ENCODE measurements at regions not wholly inside any gene's neighbourhood (a gene's known extent, or its start where the extent isn't known, plus 50 kb on each side); places are given as distances from the start of the nearest gene placed in this dataset.
"Not testable (repeated sequence)": the region's sequence is repeated elsewhere in the genome, so short reads cannot be mapped to it uniquely, and the experiment has no call there.

GRCh38 chr1:242602001-242602400 is 77.5 kb upstream of the PLD5 start:
- H3K79me1 ChIP-seq (ENCODE audit: low read length), result no peaks in the 10 kb centered on the region
- no peaks in the 10 kb centered on the region for H3K9me3 ChIP-seq (ENCODE audit: insufficient read depth, low read depth, low read length)
- no peak overlapping the region for H4K12ac ChIP-seq (ENCODE audit: low read depth, low read length)
- H2AFZ ChIP-seq (ENCODE audit: insufficient read depth, low read length, poor library complexity), result no peak overlapping the region
- no peaks in the 10 kb centered on the region for H3K27me3 ChIP-seq (ENCODE audit: insufficient read depth, low read length)
- no peak overlapping the region for H2BK120ac ChIP-seq (ENCODE audit: insufficient read depth, low read length, poor library complexity)
- no peak overlapping the region for H3K4ac ChIP-seq (ENCODE audit: low read depth, low read length)
- no peak overlapping the region for H3K4me2 ChIP-seq (ENCODE audit: low read length)
- H3K79me2 ChIP-seq (ENCODE audit: control insufficient read depth, insufficient read depth, low read length, poor library complexity), result no peaks in the 10 kb centered on the region
- H3K14ac ChIP-seq (ENCODE audit: low read length), result no peak overlapping the region
- WGBS (ENCODE audit: extremely low coverage, insufficient coverage, insufficient read length), result no CpG with 5 or more reads among the region's 6 CpGs
- H2BK5ac ChIP-seq (ENCODE audit: low read depth, low read length, poor library complexity), result no peak overlapping the region
- no peak overlapping the region for H3K18ac ChIP-seq (ENCODE audit: low read length)
- no peaks in the 10 kb centered on the region for H3K4me1 ChIP-seq (ENCODE audit: control insufficient read depth in 1 of 2, insufficient read depth in 2 of 2, low read length in 2 of 2)
- no peak overlapping the region for H3K27ac ChIP-seq (ENCODE audit: low read depth, low read length)
- no peak overlapping the region for H2BK12ac ChIP-seq (ENCODE audit: low read length)
- no peak overlapping the region for H4K8ac ChIP-seq (ENCODE audit: low read depth, low read length)
- no peaks in the 10 kb centered on the region for H3K36me3 ChIP-seq (ENCODE audit: control insufficient read depth in 1 of 2, insufficient read depth in 2 of 2, low read length in 2 of 2)
- DNase-seq, result no peak
- no peak overlapping the region for H3K4me3 ChIP-seq (ENCODE audit: low read depth, low read length)
- no peak overlapping the region for H3K23ac ChIP-seq (ENCODE audit: low read length)
- no peak overlapping the region for H3K9ac ChIP-seq (ENCODE audit: low read length)
- no peak overlapping the region for H4K91ac ChIP-seq (ENCODE audit: low read depth, low read length)
- no peak overlapping the region for H2AK5ac ChIP-seq (ENCODE audit: low read length)

GRCh38 chr1:242593756-242594155 is 69.3 kb upstream of the PLD5 start:
- H3K36me3 ChIP-seq (ENCODE audit: control insufficient read depth in 1 of 2, insufficient read depth in 2 of 2, low read length in 2 of 2), result not testable (repeated sequence)

GRCh38 chr1:242586360-242586680 is 61.8 kb upstream of the PLD5 start:
- Histone ChIP-seq H4K91ac (ENCODE audit: low read depth, low read length) (no peak overlapping the region), H2BK120ac (ENCODE audit: insufficient read depth, low read length, poor library complexity) (no peak overlapping the region), H4K8ac (ENCODE audit: low read depth, low read length) (no peak overlapping the region), H2AK5ac (ENCODE audit: low read length) (no peak overlapping the region), H3K9me3 (ENCODE audit: insufficient read depth, low read depth, low read length) (no peaks in the 10 kb centered on the region), H2BK12ac (ENCODE audit: low read length) (no peak overlapping the region), H3K4ac (ENCODE audit: low read depth, low read length) (no peak overlapping the region), H3K14ac (ENCODE audit: low read length) (no peak overlapping the region), H3K27ac (ENCODE audit: low read depth, low read length) (no peak overlapping the region), H3K36me3 (ENCODE audit: control insufficient read depth in 1 of 2, insufficient read depth in 2 of 2, low read length in 2 of 2) (no peaks in the 10 kb centered on the region), H3K4me1 (ENCODE audit: control insufficient read depth in 1 of 2, insufficient read depth in 2 of 2, low read length in 2 of 2) (no peaks in the 10 kb centered on the region), H3K4me2 (ENCODE audit: low read length) (no peak overlapping the region), H4K12ac (ENCODE audit: low read depth, low read length) (no peak overlapping the region), H3K18ac (ENCODE audit: low read length) (no peak overlapping the region), H3K23ac (ENCODE audit: low read length) (no peak overlapping the region), H3K27me3 (ENCODE audit: insufficient read depth, low read length) (no peaks in the 10 kb centered on the region), H3K79me2 (ENCODE audit: control insufficient read depth, insufficient read depth, low read length, poor library complexity) (no peaks in the 10 kb centered on the region), H2AFZ (ENCODE audit: insufficient read depth, low read length, poor library complexity) (no peak overlapping the region), H3K9ac (ENCODE audit: low read length) (no peak overlapping the region), H3K79me1 (ENCODE audit: low read length) (no peaks in the 10 kb centered on the region), H3K4me3 (ENCODE audit: low read depth, low read length) (no peak overlapping the region), H2BK5ac (ENCODE audit: low read depth, low read length, poor library complexity) (no peak overlapping the region)
- no CpG with 5 or more reads among the region's 1 CpG for WGBS (ENCODE audit: extremely low coverage, insufficient coverage, insufficient read length)
- no peak for DNase-seq

More at GRCh38 chr1:242593756-242594155, 69.3 kb upstream of the PLD5 start:
- H3K79me1 ChIP-seq (ENCODE audit: low read length); H3K18ac ChIP-seq (ENCODE audit: low read length); H3K4ac ChIP-seq (ENCODE audit: low read depth, low read length); DNase-seq; H2BK12ac ChIP-seq (ENCODE audit: low read length); H2AK5ac ChIP-seq (ENCODE audit: low read length); H3K4me3 ChIP-seq (ENCODE audit: low read depth, low read length); H3K14ac ChIP-seq (ENCODE audit: low read length); H3K4me2 ChIP-seq (ENCODE audit: low read length); H4K12ac ChIP-seq (ENCODE audit: low read depth, low read length); H3K4me1 ChIP-seq (ENCODE audit: control insufficient read depth in 1 of 2, insufficient read depth in 2 of 2, low read length in 2 of 2); H3K23ac ChIP-seq (ENCODE audit: low read length); H3K9me3 ChIP-seq (ENCODE audit: insufficient read depth, low read depth, low read length); H3K9ac ChIP-seq (ENCODE audit: low read length); H2AFZ ChIP-seq (ENCODE audit: insufficient read depth, low read length, poor library complexity); H2BK120ac ChIP-seq (ENCODE audit: insufficient read depth, low read length, poor library complexity); H3K27ac ChIP-seq (ENCODE audit: low read depth, low read length); H4K8ac ChIP-seq (ENCODE audit: low read depth, low read length); H3K79me2 ChIP-seq (ENCODE audit: control insufficient read depth, insufficient read depth, low read length, poor library complexity); H2BK5ac ChIP-seq (ENCODE audit: low read depth, low read length, poor library complexity); H3K27me3 ChIP-seq (ENCODE audit: insufficient read depth, low read length); H4K91ac ChIP-seq (ENCODE audit: low read depth, low read length): not testable (repeated sequence)
- no CpG with 5 or more reads among the region's 2 CpGs for WGBS (ENCODE audit: extremely low coverage, insufficient coverage, insufficient read length)

- H3K4me2 ChIP-seq (ENCODE audit: low read length), result no peak overlapping the region
- no peak overlapping the region for H3K4ac ChIP-seq (ENCODE audit: low read depth, low read length)
- H3K9me3 ChIP-seq (ENCODE audit: insufficient read depth, low read depth, low read length), result no peaks in the 10 kb centered on the region
- no peaks in the 10 kb centered on the region for H3K79me1 ChIP-seq (ENCODE audit: low read length)
- H3K79me2 ChIP-seq (ENCODE audit: control insufficient read depth, insufficient read depth, low read length, poor library complexity), result no peaks in the 10 kb centered on the region
- H3K36me3 ChIP-seq (ENCODE audit: control insufficient read depth in 1 of 2, insufficient read depth in 2 of 2, low read length in 2 of 2), result no peaks in the 10 kb centered on the region
- H3K14ac ChIP-seq (ENCODE audit: low read length), result no peak overlapping the region
- no peak overlapping the region for H2AFZ ChIP-seq (ENCODE audit: insufficient read depth, low read length, poor library complexity)
- H3K4me3 ChIP-seq (ENCODE audit: low read depth, low read length), result no peak overlapping the region
- no peak overlapping the region for H3K27ac ChIP-seq (ENCODE audit: low read depth, low read length)
- no peaks in the 10 kb centered on the region for H3K4me1 ChIP-seq (ENCODE audit: control insufficient read depth in 1 of 2, insufficient read depth in 2 of 2, low read length in 2 of 2)
- H4K8ac ChIP-seq (ENCODE audit: low read depth, low read length), result no peak overlapping the region
- no peak overlapping the region for H4K91ac ChIP-seq (ENCODE audit: low read depth, low read length)
- H3K9ac ChIP-seq (ENCODE audit: low read length), result no peak overlapping the region
- no peak overlapping the region for H3K18ac ChIP-seq (ENCODE audit: low read length)
- H3K23ac ChIP-seq (ENCODE audit: low read length), result no peak overlapping the region
- DNase-seq, result no peak
- no CpG with 5 or more reads among the region's 10 CpGs for WGBS (ENCODE audit: extremely low coverage, insufficient coverage, insufficient read length)
- no peak overlapping the region for H4K12ac ChIP-seq (ENCODE audit: low read depth, low read length)
- H3K27me3 ChIP-seq (ENCODE audit: insufficient read depth, low read length), result no peaks in the 10 kb centered on the region
- no peak overlapping the region for H2BK12ac ChIP-seq (ENCODE audit: low read length)
- no peak overlapping the region for H2BK120ac ChIP-seq (ENCODE audit: insufficient read depth, low read length, poor library complexity)
- no peak overlapping the region for H2BK5ac ChIP-seq (ENCODE audit: low read depth, low read length, poor library complexity)
- H2AK5ac ChIP-seq (ENCODE audit: low read length), result no peak overlapping the region
Observed at GRCh38 chr1:242585616-242586359, 61.3 kb upstream of the PLD5 start.

Data from trophoblast cell (in vitro differentiated cells and primary cell).